GM12878 (cell line): ENCODE measurements at regions not wholly inside any gene's neighbourhood (a gene's known extent, or its start where the extent isn't known, plus 50 kb on each side); places are given as distances from the start of the nearest gene placed in this dataset.

Experiments used
- BHLHE40 ChIP-seq, 2 experiments: fragments of 450-650 bp in 1 of 2; IDR thresholded peaks; 2 replicates each; pipeline ENCODE4 v1.6.1; 2011 to 2017; ENCODE audit warnings: low read depth in 2 of 2, borderline replicate concordance in 1 of 2, improper control_type of control experiment in 1 of 2, low read length in 1 of 2, mild to moderate bottlenecking in 1 of 2
- POLR2AphosphoS5 ChIP-seq: IDR thresholded peaks from 2 replicates; pipeline ENCODE4 v1.6.1; 2011; ENCODE audit warnings: mild to moderate bottlenecking, low read length, inconsistent platforms
- SMC3 ChIP-seq: IDR thresholded peaks from 2 replicates; pipeline ENCODE4 v1.6.1; 2011; ENCODE audit warnings: low read length, improper control_type of control experiment, borderline replicate concordance
- SP1 ChIP-seq: IDR thresholded peaks from one replicate; pipeline ENCODE4 v1.6.1; 2011; ENCODE audit warnings: low read depth, low read length
- TCF12 ChIP-seq: IDR thresholded peaks from 2 replicates; pipeline ENCODE4 v1.6.1; 2011; ENCODE audit warnings: low read depth, mild to moderate bottlenecking, low read length
- TF ChIP-seq, protein P1 (sequence below): fragments of 450-650 bp; IDR thresholded peaks from 2 replicates; pipeline ENCODE4 v1.6.1; 2017; ENCODE audit warnings: mild to moderate bottlenecking, moderate library complexity

DNA sequence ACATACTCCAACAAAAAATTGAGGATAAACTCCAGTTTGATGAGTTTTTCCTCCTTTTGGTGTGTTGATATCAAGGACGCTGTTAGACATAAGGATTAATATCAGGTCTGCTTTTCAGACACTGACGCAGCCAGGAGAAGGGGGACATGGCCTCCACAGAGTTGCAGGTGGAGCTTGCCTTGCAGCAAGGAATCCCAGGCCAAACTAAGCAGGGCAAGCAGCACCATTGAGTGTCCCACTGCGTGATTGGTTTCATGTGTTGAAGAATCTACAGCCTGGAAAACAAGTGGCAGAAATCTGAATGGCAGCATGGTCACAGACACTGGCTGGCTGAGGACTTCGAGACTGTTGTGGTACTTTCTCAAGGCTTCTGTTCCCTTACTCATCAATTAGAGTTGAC is 777.6 kb downstream of the KCNJ18 start:
- no peak for TF ChIP-seq POLR2AphosphoS5
- TF ChIP-seq TCF12 = no peak
- TF ChIP-seq SP1 = no peak
- TF ChIP-seq, protein P1, sequence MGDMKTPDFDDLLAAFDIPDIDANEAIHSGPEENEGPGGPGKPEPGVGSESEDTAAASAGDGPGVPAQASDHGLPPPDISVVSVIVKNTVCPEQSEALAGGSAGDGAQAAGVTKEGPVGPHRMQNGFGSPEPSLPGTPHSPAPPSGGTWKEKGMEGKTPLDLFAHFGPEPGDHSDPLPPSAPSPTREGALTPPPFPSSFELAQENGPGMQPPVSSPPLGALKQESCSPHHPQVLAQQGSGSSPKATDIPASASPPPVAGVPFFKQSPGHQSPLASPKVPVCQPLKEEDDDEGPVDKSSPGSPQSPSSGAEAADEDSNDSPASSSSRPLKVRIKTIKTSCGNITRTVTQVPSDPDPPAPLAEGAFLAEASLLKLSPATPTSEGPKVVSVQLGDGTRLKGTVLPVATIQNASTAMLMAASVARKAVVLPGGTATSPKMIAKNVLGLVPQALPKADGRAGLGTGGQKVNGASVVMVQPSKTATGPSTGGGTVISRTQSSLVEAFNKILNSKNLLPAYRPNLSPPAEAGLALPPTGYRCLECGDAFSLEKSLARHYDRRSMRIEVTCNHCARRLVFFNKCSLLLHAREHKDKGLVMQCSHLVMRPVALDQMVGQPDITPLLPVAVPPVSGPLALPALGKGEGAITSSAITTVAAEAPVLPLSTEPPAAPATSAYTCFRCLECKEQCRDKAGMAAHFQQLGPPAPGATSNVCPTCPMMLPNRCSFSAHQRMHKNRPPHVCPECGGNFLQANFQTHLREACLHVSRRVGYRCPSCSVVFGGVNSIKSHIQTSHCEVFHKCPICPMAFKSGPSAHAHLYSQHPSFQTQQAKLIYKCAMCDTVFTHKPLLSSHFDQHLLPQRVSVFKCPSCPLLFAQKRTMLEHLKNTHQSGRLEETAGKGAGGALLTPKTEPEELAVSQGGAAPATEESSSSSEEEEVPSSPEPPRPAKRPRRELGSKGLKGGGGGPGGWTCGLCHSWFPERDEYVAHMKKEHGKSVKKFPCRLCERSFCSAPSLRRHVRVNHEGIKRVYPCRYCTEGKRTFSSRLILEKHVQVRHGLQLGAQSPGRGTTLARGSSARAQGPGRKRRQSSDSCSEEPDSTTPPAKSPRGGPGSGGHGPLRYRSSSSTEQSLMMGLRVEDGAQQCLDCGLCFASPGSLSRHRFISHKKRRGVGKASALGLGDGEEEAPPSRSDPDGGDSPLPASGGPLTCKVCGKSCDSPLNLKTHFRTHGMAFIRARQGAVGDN = no peak
- TF ChIP-seq BHLHE40 (IDR thresholded peaks at IDR 0.05; ENCODE audit: borderline replicate concordance in 1 of 2, low read depth in 2 of 2, low read length in 1 of 2) = no peak
- TF ChIP-seq SMC3 = no peak
